GM19468 (cell line): ENCODE measurements at regions not wholly inside any gene's neighbourhood (a gene's known extent, or its start where the extent isn't known, plus 50 kb on each side); places are given as distances from the start of the nearest gene placed in this dataset.

ENCODE experiments used
- ATAC-seq: cut with Tn5 transposase; IDR thresholded peaks from one replicate; pipeline ENCODE4 v1.9.1; 2021; ENCODE audit warnings: mild to moderate bottlenecking, moderate library complexity, moderate number of reproducible peaks; ENCODE audit not compliant: unreplicated experiment; ENCODE audit errors: extremely low read depth

GRCh38 chr5:52491071-52491787 lies 296.5 kb upstream of the ITGA1 start:
- no peak for ATAC-seq

GRCh38 chr5:52491818-52492217 lies 295.9 kb upstream of the ITGA1 start:
- no peak for ATAC-seq

GRCh38 chr5:52497133-52497693 lies 290.5 kb upstream of the ITGA1 start:
- no peak for ATAC-seq

GRCh38 chr5:52498607-52499006 lies 289.1 kb upstream of the ITGA1 start:
- ATAC-seq = no peak

- ATAC-seq = no peak
Observed at GRCh38 chr5:52502460-52502999, 285.2 kb upstream of the ITGA1 start.

GRCh38 chr5:52504584-52505240 lies 283.0 kb upstream of the ITGA1 start:
- ATAC-seq = no peak

- no peak for ATAC-seq
Observed at GRCh38 chr5:52517667-52518066, 270.0 kb upstream of the ITGA1 start.

- no peak for ATAC-seq
Observed at GRCh38 chr5:52520171-52520570, 267.5 kb upstream of the ITGA1 start.

- no peak for ATAC-seq
Observed at GRCh38 chr5:52521236-52521635, 266.5 kb upstream of the ITGA1 start.

GRCh38 chr5:52523701-52524100 lies 264.0 kb upstream of the ITGA1 start:
- ATAC-seq = no peak

GRCh38 chr5:52531105-52531504 lies 256.6 kb upstream of the ITGA1 start:
- ATAC-seq = no peak

- no peak for ATAC-seq
Observed at GRCh38 chr5:52543594-52543993, 244.1 kb upstream of the ITGA1 start.

- no peak for ATAC-seq
Observed at GRCh38 chr5:52544738-52545137, 243.0 kb upstream of the ITGA1 start.

- no peak for ATAC-seq
Observed at GRCh38 chr5:52554293-52554692, 233.4 kb upstream of the ITGA1 start.

GRCh38 chr5:52560366-52560765 lies 227.3 kb upstream of the ITGA1 start:
- no peak for ATAC-seq

- no peak for ATAC-seq
Observed at GRCh38 chr5:52562473-52562872, 225.2 kb upstream of the ITGA1 start.

- no peak for ATAC-seq
Observed at GRCh38 chr5:52564587-52564986, 223.1 kb upstream of the ITGA1 start.

GRCh38 chr5:52577546-52577945 lies 210.2 kb upstream of the ITGA1 start:
- no peak for ATAC-seq

- ATAC-seq = no peak
Observed at GRCh38 chr5:52579391-52579790, 208.3 kb upstream of the ITGA1 start.

GRCh38 chr5:52580921-52581320 lies 206.8 kb upstream of the ITGA1 start:
- no peak for ATAC-seq

- ATAC-seq = no peak
Observed at GRCh38 chr5:52582313-52582712, 205.4 kb upstream of the ITGA1 start.
